ENCODE measurements at regions not wholly inside any gene's neighbourhood (a gene's known extent, or its start where the extent isn't known, plus 50 kb on each side); places are given as distances from the start of the nearest gene placed in this dataset.

- TF ChIP-seq ZFX (IDR thresholded peaks at IDR 0.05; ENCODE audit: borderline replicate concordance) (no peak), CTCF (IDR thresholded peaks at IDR 0.05) (no peak)
- H3K27ac ChIP-seq = no peak overlapping the region
Measured at GRCh38 chr11:121886996-121887395, 229.0 kb downstream of the BLID start.

- no peak overlapping the region for H3K27ac ChIP-seq
- no peak for TF ChIP-seq CTCF (IDR thresholded peaks at IDR 0.05)
Measured at GRCh38 chr11:121886005-121886734, 229.8 kb downstream of the BLID start.

- no peak overlapping the region for H3K27ac ChIP-seq
- TF ChIP-seq ZFX (IDR thresholded peaks at IDR 0.05; ENCODE audit: borderline replicate concordance) (no peak), CTCF (IDR thresholded peaks at IDR 0.05) (no peak)
Measured at GRCh38 chr11:121884626-121885025, 231.4 kb downstream of the BLID start.

GRCh38 chr11:121881806-121882205, 234.2 kb downstream of the BLID start:
- no peak overlapping the region for H3K27ac ChIP-seq
- TF ChIP-seq CTCF (IDR thresholded peaks at IDR 0.05) = no peak
- no peak for TF ChIP-seq ZFX (IDR thresholded peaks at IDR 0.05; ENCODE audit: borderline replicate concordance)

- no peak for TF ChIP-seq ZFX (IDR thresholded peaks at IDR 0.05; ENCODE audit: borderline replicate concordance)
- no peak for TF ChIP-seq CTCF (IDR thresholded peaks at IDR 0.05)
- H3K27ac ChIP-seq = no peak overlapping the region
Measured at GRCh38 chr11:121877152-121877551, 238.9 kb downstream of the BLID start.

- no peak for TF ChIP-seq CTCF (IDR thresholded peaks at IDR 0.05)
- no peak for TF ChIP-seq ZFX (IDR thresholded peaks at IDR 0.05; ENCODE audit: borderline replicate concordance)
- no peak overlapping the region for H3K27ac ChIP-seq
Measured at GRCh38 chr11:121873766-121874165, 242.2 kb downstream of the BLID start.

- no peak for TF ChIP-seq ZFX (IDR thresholded peaks at IDR 0.05; ENCODE audit: borderline replicate concordance)
- TF ChIP-seq CTCF (IDR thresholded peaks at IDR 0.05) = no peak
- no peak overlapping the region for H3K27ac ChIP-seq
Measured at GRCh38 chr11:121872356-121872755, 243.7 kb downstream of the BLID start.

Measured in 22Rv1 (cell line).